ENCODE measurements at regions not wholly inside any gene's neighbourhood (a gene's known extent, or its start where the extent isn't known, plus 50 kb on each side); places are given as distances from the start of the nearest gene placed in this dataset.

DNA sequence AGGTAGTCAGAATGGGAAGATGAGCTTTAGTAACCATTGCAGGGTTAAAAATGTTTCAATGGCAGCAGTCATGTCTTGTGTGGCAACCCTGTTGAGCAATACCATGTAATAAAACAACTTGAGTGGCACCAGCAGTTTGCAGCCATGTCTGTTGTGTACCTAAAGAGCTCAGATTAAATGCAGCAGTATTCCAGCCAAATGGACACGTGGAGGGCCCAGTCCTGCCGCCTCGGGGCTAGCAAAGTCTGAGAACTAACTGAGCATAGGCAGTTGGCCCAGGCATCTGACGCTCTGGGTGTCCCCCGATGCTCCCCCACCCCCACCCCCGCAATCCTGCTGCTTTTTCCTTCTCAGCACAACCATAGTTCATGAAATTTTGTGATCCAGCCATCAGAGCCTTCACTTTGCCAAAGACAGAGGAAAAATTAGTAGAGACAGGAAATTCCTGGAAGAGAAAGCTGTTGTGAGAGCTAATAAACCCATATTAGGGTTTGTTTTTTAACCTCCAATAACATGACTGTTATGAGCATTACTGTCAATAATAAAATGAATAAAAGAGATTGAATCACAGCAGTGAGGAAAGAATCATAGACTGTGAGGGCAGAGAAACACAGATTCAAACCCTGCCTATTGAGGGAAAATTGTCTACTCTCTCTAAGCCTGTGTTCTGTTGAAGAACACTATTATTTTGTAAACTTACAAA lies 220.6 kb upstream of the RHOBTB1 start:
- no peak overlapping the region for H3K4me3 ChIP-seq
- peak overlapping the region in 9 of 21 experiments; percentile 3 to 56 (median 29) for H3K27ac ChIP-seq

DNA sequence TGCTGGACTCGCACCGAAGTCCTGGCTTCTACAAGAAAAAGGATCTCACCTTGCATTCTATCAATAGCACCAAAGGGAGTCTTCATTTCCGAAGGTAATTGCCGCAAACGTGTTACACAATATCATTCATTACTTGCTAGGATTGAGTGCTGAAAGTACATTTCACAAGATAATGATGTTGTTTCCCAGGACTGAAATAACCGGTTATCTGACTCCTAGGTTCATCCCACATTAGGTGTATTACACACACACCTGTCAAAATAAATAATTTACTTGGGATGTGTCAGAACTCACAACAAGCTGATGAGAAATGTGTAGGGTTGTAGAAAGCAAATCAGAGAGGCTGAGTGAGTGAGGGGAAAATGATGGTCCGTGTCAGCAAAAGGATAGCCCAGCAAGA lies 219.4 kb upstream of the RHOBTB1 start:
- peak overlapping the region in 4 of 21 experiments; percentile 3 to 56 (median 16) for H3K27ac ChIP-seq

DNA sequence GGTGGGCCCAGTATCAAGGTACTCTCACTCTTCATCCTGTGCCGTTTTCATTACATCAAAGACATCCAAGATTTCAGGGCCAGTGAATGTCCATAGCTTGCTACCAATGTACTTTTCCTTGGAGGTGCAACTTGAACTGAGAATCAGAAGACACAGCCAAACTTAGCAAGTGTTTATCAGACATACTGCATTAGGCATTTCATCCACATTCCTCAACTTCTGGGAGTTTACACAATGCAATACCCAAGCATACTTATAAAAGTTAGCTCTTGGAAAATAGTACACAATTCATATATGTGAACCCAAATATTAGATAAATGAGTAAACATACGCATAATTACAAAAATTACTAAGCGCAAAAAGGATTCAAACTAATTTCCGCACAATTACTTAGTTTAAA lies 216.3 kb upstream of the RHOBTB1 start:
- no peak overlapping the region for H3K27ac ChIP-seq
- H3K4me3 ChIP-seq = no peak overlapping the region

More for the DNA sequence above, 219.4 kb upstream of the RHOBTB1 start:
- H3K4me3 ChIP-seq = no peak overlapping the region

DNA sequence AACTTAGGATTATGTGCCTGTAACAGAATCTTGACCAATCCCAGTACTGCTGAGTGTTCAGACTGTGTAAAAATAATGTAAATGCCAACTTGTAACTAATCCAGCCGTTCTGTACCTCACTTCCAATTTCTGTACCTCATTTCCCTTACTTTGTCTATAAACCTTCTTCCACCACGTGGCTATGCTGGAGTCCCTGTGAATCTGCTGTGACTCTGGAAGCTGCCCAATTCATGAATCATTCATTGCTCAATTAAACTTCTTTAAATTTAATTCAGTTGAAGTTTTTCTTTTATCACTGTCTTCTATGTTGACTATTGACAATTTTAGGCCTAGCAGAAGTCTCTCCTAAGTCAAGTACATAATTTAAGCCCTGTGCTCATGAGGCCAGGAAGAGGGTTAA lies 215.3 kb upstream of the RHOBTB1 start:
- Histone ChIP-seq H3K4me3 (no peak overlapping the region), H3K27ac (peak overlapping the region in 1 of 21 experiments; percentile 7)

DNA sequence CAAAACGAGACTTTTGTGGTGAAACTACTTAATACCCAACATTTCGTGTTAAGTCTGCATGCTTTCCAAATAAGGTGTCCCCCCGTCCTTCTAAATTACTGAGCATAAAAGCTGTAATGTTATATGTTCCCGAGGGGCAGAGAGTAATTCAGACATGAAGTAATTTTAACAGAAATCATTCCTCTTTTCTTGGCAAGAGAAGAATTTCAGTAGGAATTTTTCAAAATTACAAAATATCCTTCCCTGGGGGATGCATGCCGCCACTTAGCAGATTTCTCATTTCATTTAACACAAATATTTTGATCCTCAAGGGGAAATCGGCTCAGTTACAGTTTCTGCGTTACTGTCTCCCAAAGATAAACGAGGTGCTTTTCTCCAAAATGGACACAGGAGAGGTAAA lies 213.2 kb upstream of the RHOBTB1 start:
- Histone ChIP-seq H3K27ac (no peak overlapping the region), H3K4me3 (no peak overlapping the region)

DNA sequence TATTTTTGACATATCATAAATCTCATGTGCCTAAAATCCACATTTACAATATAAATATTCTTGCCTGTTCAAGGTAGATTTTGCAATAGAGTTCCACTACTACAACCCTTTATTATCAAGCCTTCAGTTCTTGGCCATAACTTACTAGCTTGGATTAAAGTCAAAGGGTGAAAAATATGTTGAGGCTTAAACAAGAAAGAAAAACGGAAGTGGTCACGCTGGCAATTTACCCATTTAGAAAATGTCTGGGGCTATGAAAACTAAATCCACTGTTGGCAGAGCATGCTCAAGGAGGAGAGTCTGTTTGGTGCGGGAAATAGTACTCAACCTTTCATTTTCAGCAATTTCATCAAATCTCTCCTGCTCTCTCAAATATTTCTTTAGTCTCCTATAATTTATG lies 209.8 kb upstream of the RHOBTB1 start:
- no peak overlapping the region for H3K4me3 ChIP-seq
- no peak overlapping the region for H3K27ac ChIP-seq

DNA sequence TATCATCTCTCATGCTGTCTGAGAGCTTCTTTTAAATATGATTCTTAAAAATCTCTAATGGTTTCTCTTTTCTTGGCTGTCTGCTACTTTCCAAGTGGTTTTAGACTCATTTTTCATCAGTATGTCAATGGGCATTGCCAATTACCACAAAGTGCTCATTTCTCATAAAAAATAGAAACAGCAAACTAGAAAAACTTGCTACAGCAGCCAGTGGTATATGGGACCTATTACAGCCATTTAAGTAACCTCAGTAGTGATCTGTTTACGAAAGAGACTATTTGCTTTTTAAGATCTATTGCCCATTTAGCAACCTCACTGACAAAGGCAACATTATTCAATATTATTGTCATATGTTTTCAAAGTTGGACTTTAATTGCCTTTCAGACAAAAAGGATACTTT lies 207.1 kb upstream of the RHOBTB1 start:
- Histone ChIP-seq H3K27ac (no peak overlapping the region), H3K4me3 (no peak overlapping the region)

DNA sequence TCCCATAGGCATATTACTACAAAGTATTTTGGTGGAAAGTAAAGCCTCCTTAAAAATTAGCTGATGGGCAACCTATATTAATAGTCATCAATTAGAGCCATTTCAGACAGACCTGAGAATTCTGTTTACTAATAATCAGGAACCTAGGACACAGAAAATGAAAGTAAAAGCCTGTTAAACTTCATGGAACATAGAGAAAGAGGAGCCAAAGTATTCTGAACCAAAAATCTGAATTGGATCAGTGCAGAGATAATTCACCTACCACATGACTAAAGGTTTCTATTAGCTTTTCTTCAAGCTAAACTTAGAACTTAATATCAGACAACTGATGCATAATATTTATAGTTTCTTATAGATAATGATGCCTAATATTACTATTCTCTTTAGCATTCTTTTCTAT lies 204.5 kb upstream of the RHOBTB1 start:
- Histone ChIP-seq H3K27ac (no peak overlapping the region), H3K4me3 (no peak overlapping the region)

DNA sequence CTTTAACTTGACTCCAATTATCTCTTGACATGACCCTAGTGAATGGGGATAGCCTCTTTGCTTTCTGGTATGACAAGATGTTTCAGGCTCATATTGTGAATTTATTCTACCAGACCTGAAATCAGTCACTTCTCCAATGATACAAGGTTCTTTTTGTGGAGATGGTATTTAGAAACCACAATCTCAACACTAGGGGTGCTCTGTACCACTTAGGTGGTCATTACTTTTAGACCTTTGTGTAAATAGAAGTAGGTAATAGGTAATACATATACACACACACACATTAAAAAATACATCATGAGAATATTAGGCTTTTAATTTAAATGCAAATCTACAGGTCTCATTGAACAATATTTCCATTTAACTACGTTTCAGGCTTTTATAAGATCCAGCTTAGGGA lies 199.0 kb upstream of the RHOBTB1 start:
- H3K27ac ChIP-seq = no peak overlapping the region
- H3K4me3 ChIP-seq = no peak overlapping the region

DNA sequence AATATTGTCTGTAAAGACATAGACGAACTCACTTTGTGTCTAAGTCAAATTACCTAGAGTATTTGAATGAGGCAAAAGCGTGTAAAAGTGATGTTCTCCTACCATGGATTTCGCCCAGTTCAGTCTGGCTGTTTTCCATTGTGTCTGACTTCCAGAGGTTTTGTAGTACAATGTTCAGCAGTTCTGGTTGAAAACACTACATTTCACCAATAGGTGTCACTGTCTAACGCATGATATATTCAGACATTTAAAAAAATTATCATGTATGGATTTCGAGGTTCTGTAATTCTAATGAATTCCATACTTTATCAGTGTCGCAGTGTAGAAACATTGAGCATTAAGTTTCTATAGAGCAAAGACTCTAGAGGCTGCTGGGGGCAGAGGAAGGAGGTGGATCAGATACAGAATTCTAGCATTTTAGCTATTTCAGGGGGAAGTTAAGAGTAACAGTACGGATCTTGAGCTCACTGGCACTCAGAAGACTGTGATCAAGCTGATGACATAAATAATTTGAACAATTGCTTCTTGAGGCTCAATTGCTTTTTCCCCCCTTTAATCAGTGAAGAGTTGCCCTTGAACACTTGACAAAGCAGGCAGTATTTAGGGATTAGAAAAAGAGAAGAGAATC lies 196.9 kb upstream of the RHOBTB1 start:
- Histone ChIP-seq H3K27ac (no peak overlapping the region), H3K4me3 (no peak overlapping the region)

DNA sequence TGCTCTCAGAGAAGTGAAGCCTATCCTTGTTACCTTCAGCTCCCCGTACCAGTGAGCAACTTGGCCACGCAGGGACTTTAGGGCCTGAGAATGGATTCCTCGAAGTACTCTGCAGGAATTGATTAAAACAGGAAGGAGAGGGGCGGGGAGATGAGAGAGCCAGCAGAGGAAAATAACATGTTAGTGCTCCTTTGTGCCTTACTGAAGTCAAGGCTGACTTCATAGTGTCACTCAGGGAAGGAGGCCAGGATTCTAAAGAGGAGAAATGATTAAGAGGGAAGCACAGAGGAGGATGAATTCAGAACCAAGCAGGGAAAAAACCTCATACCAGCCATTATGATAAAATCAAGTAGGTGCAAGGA lies 195.6 kb upstream of the RHOBTB1 start:
- no peak overlapping the region for H3K27ac ChIP-seq
- H3K4me3 ChIP-seq = no peak overlapping the region

DNA sequence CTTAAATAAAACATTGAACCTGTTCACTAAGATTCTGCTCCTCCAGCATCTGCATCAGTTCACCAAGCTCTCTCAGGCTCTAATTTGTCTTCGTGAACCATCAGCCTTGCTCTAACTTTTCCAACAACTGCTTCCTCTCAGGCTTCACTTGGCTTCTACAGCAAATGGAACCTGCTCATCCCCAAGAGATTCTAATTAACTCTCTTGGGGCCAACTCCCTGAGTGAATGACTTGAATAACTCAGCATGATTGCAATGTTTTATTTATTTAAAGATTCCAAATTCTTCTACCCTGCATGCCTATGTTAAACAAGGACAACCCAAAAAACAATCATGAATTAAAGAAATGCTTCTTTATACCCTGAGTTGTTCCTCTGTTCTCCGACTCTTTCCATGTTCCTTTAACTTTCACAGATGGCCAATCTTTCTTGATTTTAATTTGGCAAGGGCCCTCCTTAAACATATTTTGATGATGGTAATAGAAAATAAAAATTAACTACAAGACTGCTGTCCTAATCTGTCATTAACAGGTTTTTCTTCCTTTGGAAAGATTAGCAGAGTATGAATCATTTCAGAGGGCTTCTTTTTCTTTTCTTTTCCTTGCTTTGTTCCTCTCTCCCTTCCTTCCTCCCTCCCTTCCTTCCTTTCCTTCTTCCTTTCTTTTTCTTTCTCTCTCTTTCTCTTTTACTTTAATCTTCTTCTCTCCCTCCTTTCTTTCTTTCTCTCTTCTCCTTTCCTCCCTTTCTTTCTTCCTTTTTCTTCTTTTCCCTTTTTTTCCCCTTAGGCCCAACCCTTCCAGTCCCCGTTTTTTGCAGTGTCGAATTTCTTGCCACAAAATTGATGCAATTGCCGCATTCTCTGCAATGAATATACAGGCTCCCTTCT lies 195.0 kb upstream of the RHOBTB1 start:
- Histone ChIP-seq H3K4me3 (no peak overlapping the region), H3K27ac (no peak overlapping the region)

DNA sequence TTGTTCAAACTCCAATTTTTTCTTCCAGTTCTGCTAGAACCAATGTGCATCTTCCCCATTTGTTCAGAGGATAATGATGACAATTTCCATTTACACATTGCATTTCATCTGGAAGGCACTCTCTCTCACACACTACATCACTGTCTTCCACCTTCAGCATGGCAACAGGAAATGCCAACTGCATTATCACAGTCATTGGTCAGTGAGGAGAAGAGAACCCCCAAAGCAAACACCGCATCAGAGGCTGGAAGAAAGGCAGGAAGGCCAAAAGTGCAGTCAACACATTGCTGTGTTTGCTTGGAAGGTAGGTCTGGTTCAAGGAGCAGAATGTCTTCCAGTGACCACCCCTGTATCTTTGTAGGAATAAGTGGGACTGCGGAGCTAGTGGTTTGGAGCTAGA lies 192.2 kb upstream of the RHOBTB1 start:
- Histone ChIP-seq H3K4me3 (no peak overlapping the region), H3K27ac (no peak overlapping the region)

DNA sequence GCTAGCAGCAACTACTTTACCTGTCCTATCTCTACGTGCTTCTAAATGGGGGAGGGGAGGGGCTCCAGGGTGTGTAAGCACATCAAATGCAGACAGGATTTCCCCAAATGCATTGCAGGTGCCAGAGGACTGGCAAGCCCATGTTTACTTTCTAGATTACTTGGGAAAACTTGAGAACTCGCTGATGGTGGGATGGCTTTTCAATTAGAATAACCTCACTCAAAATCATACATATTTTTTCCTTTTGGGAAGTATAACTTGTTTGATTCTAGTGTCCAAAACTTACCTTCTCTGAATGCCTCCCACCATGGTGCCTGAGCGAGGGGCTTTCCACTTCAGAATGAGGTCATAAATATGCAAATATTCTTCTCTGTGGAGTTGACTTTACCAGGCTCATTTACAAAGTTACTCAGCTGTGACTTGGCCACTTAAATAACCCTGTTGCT lies 191.3 kb upstream of the RHOBTB1 start:
- Histone ChIP-seq H3K4me3 (no peak overlapping the region), H3K27ac (no peak overlapping the region)

DNA sequence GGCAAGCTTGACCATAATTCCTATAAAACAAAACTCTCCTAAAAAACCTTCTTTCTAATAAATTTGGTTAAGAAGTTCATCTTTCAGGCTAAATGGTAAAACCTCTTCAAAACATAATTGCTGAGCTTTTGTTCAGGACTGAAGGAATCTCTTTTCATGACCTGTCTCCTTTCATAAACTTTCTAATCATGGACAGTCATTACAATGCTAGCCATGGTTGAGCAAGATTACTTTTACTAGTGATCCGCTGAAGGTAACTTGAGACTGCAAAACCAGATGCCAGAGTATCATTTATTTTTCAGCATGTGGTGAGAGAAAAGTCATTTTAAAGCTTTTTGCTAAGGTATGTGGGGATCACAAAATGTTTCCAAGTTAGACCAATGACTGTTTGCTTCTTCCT lies 186.4 kb upstream of the RHOBTB1 start:
- H3K27ac ChIP-seq = no peak overlapping the region
- H3K4me3 ChIP-seq = no peak overlapping the region

DNA sequence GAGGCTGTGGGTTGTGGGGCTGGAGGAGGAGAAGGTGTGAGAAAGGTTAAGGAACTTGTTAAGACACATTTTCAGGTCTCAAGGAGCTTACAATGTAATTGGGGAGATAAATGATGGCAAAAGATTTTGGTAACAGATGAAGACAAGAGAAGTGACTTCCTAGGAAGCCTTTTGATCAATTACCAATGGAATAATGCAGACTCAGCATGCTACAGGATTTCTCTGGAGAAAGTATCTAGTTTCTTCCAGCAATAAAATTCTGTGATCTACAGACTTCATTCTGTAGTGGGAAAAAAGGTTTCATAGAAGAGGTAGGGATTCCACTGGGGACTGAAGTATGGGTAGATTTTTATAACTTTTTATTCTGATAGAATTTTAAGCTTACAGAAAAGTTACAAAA lies 184.2 kb upstream of the RHOBTB1 start:
- Histone ChIP-seq H3K27ac (no peak overlapping the region), H3K4me3 (no peak overlapping the region)

DNA sequence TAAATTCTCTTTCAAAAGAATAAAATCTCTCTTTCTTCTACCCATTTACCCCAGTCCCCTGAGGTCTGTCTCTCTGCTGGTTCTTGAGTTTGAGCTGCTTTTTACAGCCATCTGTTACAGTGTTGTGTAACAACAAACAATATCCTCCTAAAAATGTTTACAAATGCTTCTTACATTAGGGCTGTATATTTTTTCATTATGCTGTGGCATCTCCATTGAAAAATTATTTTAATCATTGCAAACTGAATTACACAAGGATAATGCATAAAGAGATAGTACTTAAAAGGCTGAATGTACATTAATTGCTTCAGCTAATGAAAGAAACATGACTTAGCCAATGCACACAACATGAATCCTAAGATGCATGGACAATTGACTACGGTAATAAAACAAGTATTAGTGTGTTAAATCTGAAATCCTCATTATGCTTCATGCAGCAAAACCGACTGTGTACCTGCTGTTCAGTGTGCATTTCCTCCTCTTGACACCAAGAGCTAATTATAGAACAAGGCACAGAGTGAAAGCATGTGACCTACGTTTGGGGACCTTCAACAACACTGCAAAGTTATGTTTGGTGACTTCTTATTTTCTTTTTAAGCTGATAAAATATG lies 181.7 kb upstream of the RHOBTB1 start:
- Histone ChIP-seq H3K4me3 (no peak overlapping the region), H3K27ac (no peak overlapping the region)

DNA sequence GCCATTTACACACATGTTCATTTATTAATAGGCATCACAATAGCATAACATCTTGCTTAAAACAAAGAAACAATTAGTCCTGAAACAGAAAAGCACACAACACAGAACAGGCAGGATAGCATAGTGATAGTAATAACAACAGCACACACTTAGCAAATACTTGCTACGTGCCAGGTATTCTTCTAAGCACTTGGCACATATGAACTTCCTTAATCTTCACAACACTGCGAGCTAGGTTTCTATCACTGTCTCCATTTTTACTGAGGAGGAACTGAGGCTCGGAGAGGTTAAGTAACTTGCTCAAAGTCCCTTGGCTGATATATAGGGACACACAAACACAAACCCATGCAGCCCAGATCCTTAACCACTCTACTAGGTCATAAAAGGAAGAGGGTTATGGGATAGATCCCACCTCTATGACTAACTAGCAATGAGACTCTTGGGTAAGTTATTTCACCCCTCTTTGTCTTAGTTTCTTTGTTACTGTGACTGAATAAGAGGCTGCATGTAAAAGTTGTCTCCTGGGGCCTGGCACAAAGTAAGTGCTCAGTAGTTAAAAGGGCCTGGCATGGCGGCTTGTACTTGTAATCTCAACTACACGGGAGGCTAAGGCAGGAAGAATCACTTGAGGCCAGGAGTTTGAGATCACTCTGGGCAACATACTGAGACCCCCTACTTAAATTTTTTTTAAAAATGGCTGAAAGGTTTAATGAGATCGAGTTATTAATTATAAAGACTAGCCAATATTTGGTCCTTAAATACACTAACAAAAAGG lies 181.0 kb upstream of the RHOBTB1 start:
- H3K27ac ChIP-seq = no peak overlapping the region
- H3K4me3 ChIP-seq = no peak overlapping the region

DNA sequence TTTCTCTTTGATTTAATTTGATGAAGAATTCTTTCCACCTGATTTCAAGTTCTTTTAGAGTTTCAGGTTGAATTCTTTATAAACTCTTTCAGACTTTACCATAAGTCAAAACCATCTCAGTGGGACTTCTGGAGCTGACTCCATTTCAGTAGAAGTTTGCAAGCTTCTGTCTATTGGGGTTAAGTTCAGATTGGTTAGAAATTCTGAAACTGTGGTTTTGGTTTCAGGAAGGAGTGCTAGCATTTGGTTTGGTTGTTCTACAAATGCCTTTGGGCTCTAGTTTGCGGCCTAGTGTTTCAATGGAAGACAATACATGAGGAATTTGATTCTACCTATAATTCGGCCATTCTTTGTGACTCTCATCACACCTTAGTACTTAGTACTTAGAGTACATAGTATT lies 176.8 kb upstream of the RHOBTB1 start:
- Histone ChIP-seq H3K27ac (no peak overlapping the region), H3K4me3 (no peak overlapping the region)

DNA sequence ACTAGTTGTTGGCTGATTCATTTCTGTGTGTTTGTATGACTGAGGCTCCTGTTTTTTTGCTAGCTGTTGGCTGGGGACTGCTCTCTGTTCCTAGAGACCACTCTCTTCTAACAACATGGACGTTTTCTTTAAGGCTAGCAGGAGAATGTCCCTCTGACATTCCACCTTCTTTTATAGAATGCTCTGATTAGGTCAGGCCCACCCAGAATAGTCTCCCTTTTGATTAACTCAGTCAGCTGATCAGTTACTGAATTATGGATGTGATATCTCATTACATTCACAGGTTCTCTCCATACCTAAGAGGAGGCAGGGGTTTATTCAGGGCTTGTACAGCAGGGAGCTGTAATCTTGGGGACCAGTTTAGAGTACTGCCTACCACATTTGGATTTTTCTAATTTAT lies 175.6 kb upstream of the RHOBTB1 start:
- no peak overlapping the region for H3K4me3 ChIP-seq
- no peak overlapping the region for H3K27ac ChIP-seq

All from skin epidermis (tissue), 12 donors.